ENCODE measurements at regions not wholly inside any gene's neighbourhood (a gene's known extent, or its start where the extent isn't known, plus 50 kb on each side); places are given as distances from the start of the nearest gene placed in this dataset.

DNA sequence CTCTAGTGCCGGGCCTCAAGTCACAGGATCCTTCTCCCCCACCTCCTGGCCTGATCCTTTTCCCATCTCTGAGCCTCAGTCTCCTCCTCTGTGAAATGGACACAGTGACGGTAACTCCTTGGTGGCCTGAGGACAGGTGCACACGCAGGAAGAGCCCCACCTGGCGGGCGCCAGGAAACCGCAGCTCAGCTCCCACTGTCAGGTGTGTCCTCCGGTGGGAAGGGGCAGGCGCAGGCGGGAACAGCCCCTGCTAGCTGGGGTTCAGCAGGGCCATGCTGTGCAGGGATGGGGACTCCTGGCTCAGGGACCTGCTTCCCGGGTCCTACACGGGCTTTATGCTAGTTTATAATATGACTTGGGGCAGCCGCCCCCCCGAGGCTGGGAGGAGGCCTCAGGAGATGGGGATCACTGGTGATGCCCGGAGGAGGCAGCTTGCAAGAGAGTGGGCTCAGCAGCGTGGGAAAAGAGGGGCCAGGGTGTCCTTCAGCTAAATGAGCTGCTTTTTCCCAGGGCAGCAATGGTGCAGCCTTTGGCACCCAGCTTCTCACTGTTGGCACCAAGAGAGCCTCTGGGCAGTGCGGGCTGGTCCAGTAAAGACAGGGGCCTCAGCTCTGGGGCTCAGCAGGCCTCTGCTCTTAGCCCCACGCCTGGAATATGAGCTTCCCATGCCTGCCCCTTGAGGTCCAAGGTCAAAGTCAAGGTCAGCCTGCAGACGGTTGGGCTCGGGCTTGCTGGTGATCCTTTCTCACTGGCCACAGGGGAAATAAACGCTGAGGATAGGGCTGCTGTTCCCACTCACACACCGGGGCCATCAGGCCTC is 68.0 kb upstream of the FAM20C start:
- DNase-seq, result no peak

DNA sequence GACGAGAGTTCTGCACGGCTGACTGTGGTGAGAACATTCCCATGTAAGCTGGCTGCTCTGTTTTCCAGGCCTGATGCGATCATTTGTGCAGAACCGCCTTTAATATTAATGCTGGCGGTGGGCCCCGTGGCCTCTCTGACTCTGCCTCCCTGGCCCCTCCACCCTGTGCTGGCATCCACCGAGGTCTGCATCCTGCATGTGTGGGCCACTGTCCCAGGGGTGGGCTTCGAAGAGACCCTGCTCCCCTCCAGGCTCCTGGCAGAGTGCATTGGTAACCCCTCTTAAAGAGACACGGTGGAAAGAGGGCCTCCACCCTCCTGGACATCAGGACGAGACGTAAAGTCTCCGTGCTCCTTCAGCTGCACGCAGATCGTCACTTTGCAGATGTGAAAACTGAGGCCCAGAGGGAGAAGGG is 67.3 kb upstream of the FAM20C start:
- no peak for DNase-seq

DNA sequence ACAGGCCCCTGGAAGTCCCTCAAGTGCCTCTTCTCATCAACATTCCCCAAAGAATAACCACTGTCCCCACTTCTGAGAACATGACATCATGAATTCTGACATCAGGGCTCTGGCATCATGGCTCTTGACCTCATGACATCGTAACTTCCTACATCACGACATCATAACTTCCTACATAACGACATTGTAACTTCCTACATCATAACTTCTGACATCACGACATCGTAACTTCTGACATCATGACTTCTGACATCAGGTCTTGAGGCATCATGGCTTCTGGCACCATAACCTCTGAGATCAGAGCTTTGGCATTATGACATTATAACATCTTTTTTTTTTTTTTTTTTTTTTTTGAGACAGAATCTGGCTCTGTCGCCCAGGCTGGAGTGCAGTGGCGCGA is 66.7 kb upstream of the FAM20C start:
- DNase-seq, result no peak

DNA sequence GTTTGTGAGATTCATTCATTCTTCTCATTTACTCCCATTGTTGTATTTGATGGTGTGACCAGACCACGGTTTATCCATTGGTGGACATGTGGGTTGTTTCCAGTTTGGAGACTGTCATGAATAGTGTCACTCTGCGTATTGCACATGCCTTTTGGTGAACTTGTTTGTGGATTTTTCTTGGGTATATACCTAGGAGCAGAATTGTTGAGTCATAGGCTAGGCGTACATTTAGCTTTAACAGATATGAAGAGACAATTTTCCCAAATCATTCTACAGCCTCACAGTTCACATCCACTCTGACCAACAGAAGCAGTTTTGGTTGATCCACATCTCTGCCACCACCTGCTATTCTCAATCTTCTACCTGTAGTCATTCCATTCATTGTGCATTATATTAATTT is 66.0 kb upstream of the FAM20C start:
- DNase-seq, result no peak

DNA sequence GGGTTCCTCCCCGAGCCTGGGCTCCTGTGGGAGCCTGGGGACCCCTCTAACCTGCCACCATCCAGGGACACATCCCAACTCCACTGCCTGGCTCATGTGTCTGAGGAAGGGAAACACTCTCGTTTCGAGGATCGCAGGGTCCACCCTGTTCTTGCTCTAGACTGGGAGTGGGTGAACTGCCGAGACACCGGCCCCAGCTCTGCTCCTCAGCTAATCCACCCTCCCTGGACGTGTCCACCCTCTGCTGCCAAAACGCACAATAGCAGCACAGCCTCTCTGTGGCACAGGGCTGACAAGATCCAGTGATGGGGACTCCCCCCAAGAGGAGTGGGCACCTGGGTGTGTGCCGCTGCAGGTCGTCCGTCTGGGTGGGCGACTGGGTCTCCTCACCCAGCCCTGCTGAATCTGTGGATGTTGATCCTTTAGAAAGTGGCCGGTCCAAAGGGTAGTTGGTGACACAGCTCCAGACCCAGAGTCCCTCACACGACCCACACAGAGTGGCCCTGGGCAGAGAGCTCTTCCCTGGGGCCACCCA is 65.2 kb upstream of the FAM20C start:
- DNase-seq, result no peak

DNA sequence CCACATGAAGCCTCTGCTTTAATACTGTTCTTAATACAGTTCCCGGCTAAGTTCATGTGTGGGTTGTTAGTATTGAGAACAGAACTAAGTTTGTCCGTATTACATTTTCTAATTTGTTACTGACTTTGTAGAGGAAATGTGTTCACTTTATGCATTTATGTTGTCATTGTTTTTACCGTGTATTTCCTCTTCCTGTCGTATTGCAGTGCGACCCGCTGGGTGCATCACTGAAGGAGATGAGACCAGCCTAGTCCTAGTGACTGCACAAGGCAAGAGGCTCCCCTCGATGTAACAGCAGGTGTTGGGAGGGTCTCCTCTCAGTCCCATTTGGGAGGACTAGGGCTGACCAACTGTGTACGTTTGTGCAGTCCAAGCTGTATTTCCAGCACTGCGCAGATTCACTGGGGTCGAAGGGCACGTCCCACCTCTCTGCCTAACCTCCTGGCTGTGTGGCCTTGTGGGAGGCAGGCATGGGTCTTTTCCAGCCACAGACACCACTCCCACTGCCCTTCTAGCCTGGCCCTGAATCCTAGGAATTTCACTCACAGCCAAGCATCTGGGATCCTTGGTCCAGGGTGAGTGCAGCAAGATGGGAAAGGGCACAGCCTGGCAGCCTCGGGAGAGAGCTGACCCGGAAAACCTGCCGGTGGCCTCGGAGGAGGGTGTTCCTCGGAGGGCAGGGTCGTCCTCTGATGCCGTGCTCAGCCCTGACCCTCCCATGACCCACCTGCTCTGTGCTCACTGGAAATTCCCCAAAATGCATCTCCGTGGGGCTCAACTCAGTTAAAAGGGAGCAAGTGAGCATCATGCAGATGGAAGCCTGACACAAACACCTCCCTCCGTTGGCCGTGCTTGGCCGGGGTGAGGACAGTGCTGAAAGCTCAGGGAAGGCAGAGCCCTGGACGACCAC is 63.9 kb upstream of the FAM20C start:
- no peak for DNase-seq

DNA sequence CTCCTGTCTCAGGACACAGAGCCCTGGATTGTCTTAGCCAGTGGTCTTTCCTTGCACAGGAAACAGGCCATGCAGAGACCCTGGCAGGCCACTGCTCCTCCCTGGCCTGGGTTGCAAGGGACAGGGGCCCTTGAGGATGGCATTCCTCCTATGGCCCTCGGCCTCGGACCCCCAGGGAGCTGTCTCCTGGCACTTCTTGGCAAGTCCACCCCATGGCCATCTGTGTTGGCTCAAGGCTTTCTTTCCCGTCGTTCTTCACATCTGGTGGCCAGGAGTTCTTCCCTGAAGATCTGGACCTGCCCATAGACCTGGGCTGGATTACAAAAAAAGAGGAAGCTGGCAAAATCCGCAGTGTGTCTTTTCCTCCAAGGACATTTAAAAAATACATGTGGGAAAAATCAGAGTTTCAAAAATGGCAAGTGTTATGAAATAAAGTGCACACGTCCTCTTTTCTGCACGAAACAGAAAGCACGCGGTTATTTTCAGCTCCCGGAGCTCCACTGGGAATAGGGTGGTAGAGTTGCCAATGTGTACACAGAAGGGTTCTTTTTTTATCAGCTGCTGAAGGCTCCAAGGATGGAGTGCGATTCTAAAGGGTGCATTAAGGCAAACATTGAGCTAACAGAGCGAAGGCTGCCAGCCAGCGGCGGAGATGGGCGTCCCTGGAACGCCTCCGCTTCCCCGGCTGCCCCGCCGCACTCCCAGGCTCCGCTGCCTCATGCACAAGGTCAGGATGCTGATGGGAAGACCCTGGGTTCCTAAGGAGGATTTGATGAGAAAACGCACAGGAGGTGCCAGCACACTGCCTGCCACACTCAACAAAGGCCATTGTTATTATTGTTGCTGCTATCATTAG is 62.8 kb upstream of the FAM20C start:
- no peak for DNase-seq

DNA sequence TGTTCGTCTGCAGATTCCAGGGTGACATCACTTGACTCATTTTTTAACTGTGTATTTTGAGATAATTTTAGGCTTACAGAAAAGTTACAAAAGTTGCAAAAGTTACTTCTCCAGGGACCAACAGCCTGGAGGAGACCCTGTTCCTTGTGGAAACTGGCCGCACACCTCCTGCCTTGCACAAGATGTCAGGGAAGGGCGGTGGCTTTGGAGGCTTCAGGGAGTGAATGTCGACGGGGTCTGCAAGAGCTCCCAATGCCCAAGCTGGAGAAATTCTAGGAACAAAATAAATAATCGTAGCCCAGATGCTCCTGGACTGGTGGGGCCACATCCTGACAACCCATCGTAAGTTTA is 62.2 kb upstream of the FAM20C start:
- no peak for DNase-seq

DNA sequence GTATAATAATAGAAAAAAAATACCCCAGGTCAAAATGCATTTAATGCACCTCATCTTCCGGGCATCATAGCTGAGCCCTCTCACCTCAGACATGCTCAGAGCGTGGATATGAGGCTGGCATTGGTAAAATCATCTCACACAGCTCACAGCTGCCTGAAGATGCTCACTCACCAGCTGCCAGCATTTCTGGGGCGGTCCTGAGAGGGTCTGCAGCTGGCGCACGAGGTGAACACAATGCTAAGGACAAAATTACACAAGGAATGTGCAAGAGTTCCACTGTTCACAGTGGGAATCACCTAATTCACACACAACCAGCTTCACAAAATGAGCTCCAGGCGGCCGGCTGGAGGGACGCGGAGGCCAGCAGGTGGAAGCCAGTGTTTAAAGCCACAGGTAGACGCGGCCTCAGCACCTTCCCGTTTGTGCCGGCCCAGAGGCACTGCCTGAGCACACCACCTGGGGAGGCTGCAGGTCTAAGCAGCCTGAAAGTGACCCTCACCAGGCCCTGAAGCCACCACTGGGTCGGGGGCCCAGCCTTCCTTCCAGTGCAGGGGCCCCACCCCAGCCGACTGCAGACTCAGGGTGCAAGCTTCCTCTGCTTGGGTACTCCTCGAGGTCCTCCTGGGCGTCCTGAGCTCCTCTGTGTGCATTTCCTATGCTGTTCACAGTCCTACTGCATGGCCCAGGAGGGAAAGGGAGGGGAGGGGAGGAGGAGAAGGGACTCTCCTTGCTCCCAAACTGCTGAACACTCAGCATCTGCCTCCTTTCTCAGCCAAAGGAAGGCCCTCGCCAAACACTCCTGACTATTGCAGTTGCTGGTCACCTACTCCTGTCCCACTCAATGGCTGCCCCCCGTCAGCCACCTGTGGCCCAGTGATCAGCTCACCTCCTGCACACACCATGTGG is 61.2 kb upstream of the FAM20C start:
- no peak for DNase-seq

DNA sequence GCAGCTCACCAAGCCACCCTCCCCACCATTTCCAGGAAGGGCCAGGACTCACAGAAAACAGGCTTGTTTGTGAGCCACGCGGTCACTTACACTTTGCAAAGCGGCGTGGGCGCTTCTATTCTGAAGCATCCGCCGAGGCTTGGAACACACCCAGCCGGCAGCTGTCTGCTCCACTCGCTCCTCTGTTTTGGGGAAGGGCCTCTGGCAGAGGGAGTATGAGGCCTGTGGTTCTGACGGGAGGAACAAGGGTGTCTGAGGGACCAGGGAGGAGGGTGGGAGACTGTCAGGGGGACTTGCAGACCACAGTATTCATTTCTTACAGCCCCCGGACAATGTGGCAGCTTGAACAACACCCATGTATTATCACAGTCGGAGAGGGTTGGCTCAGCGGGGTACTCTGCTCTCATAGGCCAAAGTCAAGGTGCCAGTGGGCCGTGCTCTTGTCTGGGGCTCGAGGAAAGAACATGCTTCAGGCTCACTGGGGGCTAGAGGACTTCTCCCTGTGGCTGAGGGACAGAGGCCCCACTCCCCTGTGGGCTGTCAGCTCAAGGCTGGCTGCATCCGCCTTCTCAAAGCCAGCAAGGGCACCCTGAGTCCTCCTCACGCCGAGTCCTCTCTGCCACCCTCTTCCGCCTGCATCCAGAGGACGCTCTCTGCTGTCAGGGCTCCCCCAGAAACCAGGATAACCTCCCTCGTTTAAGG is 60.4 kb upstream of the FAM20C start:
- no peak for DNase-seq

DNA sequence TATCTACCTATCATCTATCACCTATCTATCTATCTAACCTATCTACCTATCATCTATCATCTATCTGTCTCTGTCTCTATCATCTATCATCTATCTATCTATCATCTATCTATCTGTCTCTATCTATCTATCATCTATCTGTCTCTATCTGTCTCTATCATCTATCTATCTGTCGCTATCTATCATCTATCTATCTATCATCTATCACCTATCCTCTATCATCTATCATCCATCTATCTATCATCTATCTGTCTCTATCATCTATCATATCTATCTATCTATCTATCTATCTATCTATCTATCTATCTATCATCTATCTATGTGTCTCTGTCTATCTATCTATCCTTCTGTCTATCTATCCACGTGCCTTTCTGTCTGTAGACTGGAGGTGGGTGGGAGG is 59.5 kb upstream of the FAM20C start:
- DNase-seq, result no peak

DNA sequence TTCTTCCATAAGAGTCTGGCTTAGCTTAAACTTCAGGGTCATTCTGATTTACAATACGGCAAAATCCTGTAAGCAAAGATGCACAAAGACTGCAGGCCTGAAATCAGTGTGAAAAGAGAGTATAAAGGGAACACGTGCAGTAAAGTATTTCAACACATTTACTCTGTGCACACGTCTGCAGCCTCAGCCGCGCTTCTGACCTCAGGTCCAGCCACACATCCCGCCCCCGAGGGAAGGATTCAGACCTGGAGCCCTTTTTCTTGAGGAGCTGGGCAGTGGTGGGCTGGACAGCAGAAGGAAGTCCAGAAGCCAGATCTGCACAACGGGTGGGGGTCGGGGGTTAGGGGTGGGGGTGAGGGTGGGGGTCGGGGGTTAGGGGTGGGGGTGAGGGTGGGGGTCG is 58.9 kb upstream of the FAM20C start:
- DNase-seq, result no peak

DNA sequence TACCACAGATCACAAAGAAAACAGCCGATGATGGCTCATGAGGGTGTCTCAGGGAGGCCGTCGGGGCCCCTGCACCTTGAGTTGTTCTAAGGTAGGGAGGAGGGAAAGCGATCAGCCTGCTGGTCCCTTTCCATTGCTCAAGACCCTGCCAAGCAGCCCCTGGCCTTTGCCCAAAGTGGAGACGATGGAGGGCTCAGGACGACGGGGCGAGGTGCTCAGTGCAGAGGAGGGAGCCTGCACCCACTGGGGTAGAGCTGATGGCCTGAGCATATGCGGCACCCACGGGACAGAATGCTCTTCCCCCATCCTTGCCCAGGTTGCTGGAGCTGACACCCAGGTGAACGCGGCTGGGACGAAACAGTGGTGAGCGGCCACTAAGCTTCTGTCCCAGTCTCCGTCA is 58.3 kb upstream of the FAM20C start:
- DNase-seq, result no peak

DNA sequence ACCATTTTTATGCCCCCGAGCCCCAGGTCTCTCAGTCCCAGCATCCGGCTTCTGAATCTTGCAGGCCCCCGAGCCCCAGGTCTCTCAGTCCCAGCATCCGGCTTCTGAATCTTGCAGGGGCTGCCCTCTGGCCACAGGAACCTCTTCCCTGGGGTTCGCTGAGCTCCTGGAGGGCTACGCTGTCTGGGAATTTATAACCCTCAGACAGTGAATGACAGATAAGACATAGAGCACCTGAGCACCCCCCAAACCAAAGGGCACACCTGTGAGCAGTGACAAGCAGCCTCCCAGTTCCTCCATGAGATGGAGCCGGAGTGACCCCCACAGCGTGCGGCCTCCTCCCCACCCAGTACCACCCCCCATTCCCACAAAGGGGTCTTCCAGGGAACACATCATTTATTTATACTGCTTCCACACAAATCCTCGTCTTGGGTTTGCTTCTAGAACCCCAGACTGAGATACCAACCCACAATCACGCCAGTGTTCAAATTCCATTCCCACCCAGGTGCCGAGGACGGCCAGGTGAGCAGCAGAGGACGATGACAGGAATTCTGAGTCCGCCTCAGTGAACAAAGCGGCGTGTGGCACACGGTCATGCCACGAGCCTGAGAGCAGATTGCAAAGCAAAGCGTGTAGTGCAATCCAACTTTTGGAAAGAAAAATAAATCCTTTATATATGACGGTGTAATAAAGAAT is 57.7 kb upstream of the FAM20C start:
- no peak for DNase-seq

DNA sequence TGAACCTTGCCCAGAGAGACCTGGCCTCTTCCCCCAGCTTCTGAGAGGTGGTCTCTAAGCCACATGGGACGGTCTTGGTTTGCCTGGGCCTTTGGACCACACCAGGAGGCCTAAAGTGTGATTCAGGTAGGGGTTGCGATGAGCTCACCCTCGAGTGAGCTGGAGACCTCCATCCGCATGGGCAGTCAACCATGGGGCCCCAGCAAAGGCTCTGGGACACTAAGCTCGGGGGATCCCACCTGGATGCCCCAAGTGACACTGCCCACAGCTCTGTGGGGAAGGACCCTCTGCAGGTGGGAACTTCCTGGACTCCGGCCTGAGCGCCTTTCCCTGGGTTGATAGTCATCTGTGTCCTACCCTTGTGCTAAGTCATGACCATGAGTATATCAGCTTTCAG is 57.1 kb upstream of the FAM20C start:
- DNase-seq, result no peak

DNA sequence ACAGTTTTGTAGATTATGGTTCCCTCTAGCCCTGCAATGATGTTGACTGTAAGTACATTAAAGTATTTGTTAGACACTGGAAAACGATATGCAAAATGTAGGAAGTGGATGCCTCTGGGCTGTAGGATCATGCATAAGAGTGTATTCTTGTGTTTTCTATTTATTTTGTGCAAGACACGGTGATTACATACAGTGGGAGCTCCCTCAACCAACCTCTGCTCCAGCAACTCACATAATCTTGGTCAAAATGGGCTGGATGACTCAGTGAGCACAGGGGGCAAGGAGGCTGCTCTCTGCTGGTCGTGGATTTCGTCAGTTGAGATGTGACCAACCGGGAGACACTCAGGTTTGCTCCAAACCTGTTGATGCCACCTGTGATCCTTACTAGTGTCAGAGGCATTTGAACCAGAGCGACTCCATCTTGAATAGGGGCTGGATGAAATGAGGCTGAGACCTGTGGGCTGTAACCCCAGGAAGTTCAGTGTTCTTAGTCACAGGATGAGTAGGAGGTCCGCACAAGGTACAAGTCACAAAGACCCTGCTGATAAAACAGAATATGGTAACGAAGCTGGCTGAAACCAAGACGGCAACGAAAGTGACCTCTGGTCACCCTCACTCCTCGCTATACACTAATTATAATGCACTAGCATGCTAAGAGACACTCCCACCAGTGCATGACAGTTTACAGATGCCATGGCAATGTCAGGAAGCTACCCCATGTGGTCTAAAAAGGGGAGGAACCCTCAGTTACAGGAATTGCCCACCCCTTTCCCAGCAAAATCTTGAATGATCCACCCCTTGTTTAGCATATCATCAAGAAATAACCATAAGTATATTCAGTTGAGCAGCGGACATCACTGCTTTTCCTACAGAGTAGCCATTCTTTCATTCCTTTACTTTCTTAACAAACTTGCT is 56.4 kb upstream of the FAM20C start:
- no peak for DNase-seq

DNA sequence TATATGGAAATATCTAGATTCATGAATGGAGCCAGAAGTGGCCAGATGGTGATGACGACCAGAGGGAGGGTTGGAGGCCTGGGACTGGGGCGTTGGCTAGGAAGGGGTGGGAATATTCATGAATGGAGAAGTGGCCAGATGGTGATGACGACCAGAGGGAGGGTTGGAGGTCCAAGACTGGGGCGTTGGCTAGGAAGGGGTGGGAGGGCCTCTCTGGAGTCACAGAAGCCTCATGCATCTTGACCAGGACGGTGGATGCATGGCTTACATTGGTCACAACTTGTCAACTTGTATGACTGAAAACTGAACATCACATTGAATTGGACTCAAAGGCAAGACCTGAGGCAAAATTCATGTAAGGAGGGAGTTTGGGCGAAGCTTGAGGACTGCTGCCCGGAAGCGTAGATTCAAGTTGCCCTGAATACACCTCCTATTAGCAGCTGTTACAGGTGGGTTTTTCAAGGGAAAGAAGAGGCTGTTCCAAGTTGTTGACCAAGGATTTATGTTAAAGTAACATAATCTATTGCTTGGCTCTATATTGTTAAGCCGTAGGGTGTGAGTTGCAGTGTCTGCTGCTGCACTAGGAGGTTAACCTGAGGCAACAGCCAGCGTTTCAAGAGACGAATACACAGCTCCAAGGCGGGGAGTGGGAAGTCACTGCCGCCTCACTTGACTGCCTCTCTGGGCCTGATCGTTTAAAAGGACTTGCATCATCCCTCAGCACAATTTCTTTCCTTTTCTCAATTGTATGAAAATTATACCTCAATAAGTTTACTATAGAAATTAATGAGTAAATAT is 55.1 kb upstream of the FAM20C start:
- DNase-seq, result no peak

DNA sequence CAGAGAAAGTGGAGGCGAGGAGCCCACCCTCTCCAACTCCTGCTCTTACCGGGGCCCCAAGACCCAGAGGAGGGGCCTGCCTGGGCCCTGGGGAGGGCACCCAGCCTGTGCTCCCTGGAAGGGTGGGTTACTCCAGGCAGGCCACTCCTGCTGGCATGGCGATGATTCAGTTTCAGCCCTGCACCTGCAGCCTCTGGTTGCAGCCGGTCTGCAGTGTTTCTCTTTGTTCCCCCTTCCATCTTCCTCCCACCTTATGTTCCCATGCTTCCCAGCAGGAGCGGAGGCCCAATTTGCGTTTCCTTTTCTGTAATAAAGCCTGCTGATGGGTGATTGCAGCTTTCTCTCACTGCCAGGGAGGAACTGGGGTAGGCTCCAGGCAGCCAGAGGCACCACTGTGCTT is 53.2 kb upstream of the FAM20C start:
- DNase-seq, result no peak
